Coronary artery (tissue), 2 donors: ENCODE measurements at regions not wholly inside any gene's neighbourhood (a gene's known extent, or its start where the extent isn't known, plus 50 kb on each side); places are given as distances from the start of the nearest gene placed in this dataset.

Source experiments
- DNase-seq: peaks from one replicate; pipeline ENCODE4 v3.0.0-alpha.2; 2017; ENCODE audit warnings: low spot score
- H3K27ac ChIP-seq, 2 donors: fragments of 200-600 bp; sonication (generic); one replicate each; pipeline ENCODE4 v1.5.1; 2016 to 2019
- H3K4me3 ChIP-seq: fragments of 200-600 bp; sonication (generic); 2 replicates; pipeline ENCODE4 v1.5.1; 2016; ENCODE audit warnings: mild to moderate bottlenecking, moderate library complexity
- CTCF ChIP-seq: fragments of 200-600 bp; sonication (generic); IDR thresholded peaks from one replicate; pipeline ENCODE4 v1.5.1; 2019; ENCODE audit warnings: antibody characterized with exemption

- Histone ChIP-seq H3K27ac (no peak overlapping the region), H3K4me3 (no peak overlapping the region)
- no peak for TF ChIP-seq CTCF
- no peak for DNase-seq
Observed at GRCh38 chr1:59046730-59047157, 250.2 kb upstream of the FGGY start.

- Histone ChIP-seq H3K4me3 (no peak overlapping the region), H3K27ac (no peak overlapping the region)
- DNase-seq = no peak
- TF ChIP-seq CTCF = no peak
Observed at GRCh38 chr1:59051007-59051406, 245.9 kb upstream of the FGGY start.

GRCh38 chr1:59052166-59052590 lies 244.7 kb upstream of the FGGY start:
- no peak for DNase-seq
- H3K4me3 ChIP-seq = no peak overlapping the region
- no peak for TF ChIP-seq CTCF
- no peak overlapping the region for H3K27ac ChIP-seq

- no peak for DNase-seq
- Histone ChIP-seq H3K4me3 (no peak overlapping the region), H3K27ac (no peak overlapping the region)
- TF ChIP-seq CTCF = no peak
Observed at GRCh38 chr1:59054172-59054571, 242.7 kb upstream of the FGGY start.

GRCh38 chr1:59055908-59056719 lies 240.8 kb upstream of the FGGY start:
- Histone ChIP-seq H3K4me3 (no peak overlapping the region), H3K27ac (peak overlapping the region; percentile 60 to 85)
- DNase-seq = no peak
- TF ChIP-seq CTCF = no peak

- TF ChIP-seq CTCF = no peak
- H3K4me3 ChIP-seq = peak overlapping the region; percentile 33
- peak; percentile 92 for DNase-seq
- H3K27ac ChIP-seq = peak overlapping the region; percentile 60 to 85
Observed at GRCh38 chr1:59057211-59057694, 239.6 kb upstream of the FGGY start.

GRCh38 chr1:59057796-59058195 lies 239.1 kb upstream of the FGGY start:
- Histone ChIP-seq H3K27ac (peak overlapping the region in 1 of 2 donors; percentile 85), H3K4me3 (peak overlapping the region; percentile 33)
- DNase-seq = no peak
- no peak for TF ChIP-seq CTCF
